SH-SY5Y (cell line): ENCODE measurements at regions not wholly inside any gene's neighbourhood (a gene's known extent, or its start where the extent isn't known, plus 50 kb on each side); places are given as distances from the start of the nearest gene placed in this dataset.

Source experiments
- GATA2 ChIP-seq: IDR thresholded peaks from 2 replicates; pipeline ENCODE4 v1.6.1; 2011; ENCODE audit warnings: mild to moderate bottlenecking, low read depth, low read length
- GATA3 ChIP-seq: IDR thresholded peaks from 2 replicates; pipeline ENCODE4 v1.6.1; 2011; ENCODE audit warnings: low read depth, mild to moderate bottlenecking, low read length, moderate library complexity

DNA sequence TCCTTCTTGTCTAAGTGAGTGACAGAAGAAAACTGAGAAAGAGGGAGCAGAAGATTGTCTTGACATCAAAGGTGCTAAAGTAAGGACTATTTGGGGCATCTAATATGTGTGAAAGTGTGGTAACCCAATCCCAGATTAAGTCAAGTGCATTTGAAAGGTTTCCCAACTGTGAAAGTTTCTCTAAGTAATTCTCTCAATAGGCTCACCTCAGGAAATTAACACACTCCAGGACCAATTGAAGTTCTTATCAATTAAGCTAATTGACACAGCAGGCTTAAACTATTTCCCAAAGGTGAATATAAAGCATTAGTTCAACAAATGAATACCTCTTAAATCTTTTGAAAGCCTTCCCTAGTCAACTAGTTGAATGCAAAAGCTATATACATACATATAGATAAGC is 212.8 kb upstream of the FUT9 start:
- TF ChIP-seq GATA2 (no peak), GATA3 (no peak)
